ENCODE measurements at regions not wholly inside any gene's neighbourhood (a gene's known extent, or its start where the extent isn't known, plus 50 kb on each side); places are given as distances from the start of the nearest gene placed in this dataset.

DNA sequence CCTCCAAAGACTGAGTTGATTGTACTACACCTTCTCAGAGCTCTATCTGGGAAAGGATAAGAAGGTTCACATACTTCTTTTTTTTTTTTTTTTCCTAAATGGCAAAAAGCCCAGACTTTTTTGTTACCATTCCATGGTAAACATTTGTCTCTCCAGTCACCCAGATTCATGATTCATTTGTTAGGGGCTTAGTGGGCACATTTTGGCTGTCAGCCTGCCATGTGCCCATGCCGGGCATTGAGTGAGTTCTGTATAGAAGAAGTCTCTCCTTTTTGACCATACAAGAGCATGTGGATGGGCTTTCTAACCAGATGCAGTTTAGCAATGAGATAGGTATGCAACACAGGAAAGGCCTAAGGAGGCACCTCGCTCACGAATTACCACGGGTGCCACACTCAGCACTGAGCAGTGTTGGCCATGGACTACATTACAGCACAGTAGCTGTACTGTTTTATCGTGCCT is 447.5 kb upstream of the HSF2 start:
- TF ChIP-seq CTCF (IDR thresholded peaks at IDR 0.05; ENCODE audit: low read depth, low read length, poor library complexity, severe bottlenecking), result no peak
- TF ChIP-seq EZH2phosphoT487 (IDR thresholded peaks at IDR 0.05; ENCODE audit: borderline replicate concordance, low read length), result no peak

Data from DOHH2 (cell line).